ENCODE measurements at regions not wholly inside any gene's neighbourhood (a gene's known extent, or its start where the extent isn't known, plus 50 kb on each side); places are given as distances from the start of the nearest gene placed in this dataset.

DNA sequence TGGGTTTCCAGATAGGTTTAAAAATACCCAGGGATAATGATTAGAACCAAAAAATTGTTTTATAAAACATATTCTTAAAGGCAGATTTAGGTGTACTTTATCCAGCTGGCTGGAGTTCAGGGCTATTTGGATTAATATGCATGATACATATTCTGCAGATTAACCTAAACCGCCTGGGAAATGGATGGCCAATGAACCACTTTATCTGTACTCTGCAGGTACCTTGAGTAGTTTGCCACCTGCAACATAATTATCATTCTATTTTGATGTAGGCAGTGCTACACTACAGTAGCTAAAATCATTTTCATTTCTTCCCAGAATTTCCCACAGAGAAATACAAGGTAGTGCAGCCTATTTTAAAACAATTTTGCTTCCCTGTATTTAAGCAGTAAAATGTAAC, 683.2 kb upstream of the GNPDA2 start:
- no peak for TF ChIP-seq POLR2A (IDR thresholded peaks at IDR 0.05; ENCODE audit: low read length)
- TF ChIP-seq GATA1 (IDR thresholded peaks at IDR 0.05; ENCODE audit: low read depth, low read length): no peak
